ENCODE measurements at regions not wholly inside any gene's neighbourhood (a gene's known extent, or its start where the extent isn't known, plus 50 kb on each side); places are given as distances from the start of the nearest gene placed in this dataset.

DNA sequence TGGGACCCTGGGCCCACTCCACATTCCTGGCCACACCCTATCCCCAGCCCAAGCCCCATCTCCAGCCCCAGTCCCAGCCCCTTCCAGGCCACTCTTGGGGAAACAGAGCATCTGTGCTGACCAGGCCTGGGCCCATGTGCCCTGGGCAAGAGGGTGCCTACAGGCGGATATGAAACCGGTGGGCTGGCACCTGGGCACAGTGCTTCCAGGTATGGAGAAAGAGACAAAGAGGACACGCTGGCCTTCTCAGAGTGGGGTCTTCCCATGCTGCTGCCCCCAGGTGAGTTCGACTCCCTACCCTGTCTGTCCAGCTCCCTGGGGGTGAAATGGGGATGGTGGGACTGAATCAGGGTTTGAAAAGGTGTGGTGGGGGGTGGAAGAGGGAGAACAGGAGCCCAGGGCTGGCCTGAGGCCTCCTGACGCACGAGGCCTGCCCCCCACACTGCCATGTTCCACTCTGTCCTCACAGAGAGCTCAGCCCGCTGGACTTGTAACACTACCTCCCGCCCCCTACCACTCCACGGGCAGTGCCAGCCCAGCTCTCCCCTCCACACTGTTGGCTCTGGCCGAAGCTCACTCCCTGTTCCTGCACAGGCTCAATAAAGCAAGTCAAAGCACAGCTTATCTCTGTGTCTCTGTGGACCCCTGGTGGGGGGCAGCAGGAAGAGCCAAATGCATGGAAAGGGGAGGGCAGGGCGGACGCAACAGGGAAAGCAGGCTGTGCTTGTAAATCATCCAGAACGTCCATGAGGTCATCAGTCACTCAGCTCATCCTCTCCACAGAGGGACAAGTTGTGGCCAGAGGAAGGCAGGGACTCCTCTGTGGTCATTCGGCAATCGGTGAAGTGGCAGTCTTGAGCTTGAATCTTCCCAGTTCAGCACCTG, 71.1 kb upstream of the TMEM97 start:
- TF ChIP-seq POLR2AphosphoS5 (IDR thresholded peaks at IDR 0.05; ENCODE audit: low read depth, low read length) (no peak), SIN3A (IDR thresholded peaks at IDR 0.05; ENCODE audit: borderline replicate concordance, insufficient read depth, low read length) (no peak), FOXP2 (optimal IDR thresholded peaks at IDR 0.05; ENCODE audit: borderline replicate concordance, extremely low read depth, extremely low read length, insufficient read depth) (no peak), TAF1 (IDR thresholded peaks at IDR 0.05; ENCODE audit: borderline replicate concordance, insufficient read depth, low read length) (no peak)
- TF ChIP-seq, protein P1, sequence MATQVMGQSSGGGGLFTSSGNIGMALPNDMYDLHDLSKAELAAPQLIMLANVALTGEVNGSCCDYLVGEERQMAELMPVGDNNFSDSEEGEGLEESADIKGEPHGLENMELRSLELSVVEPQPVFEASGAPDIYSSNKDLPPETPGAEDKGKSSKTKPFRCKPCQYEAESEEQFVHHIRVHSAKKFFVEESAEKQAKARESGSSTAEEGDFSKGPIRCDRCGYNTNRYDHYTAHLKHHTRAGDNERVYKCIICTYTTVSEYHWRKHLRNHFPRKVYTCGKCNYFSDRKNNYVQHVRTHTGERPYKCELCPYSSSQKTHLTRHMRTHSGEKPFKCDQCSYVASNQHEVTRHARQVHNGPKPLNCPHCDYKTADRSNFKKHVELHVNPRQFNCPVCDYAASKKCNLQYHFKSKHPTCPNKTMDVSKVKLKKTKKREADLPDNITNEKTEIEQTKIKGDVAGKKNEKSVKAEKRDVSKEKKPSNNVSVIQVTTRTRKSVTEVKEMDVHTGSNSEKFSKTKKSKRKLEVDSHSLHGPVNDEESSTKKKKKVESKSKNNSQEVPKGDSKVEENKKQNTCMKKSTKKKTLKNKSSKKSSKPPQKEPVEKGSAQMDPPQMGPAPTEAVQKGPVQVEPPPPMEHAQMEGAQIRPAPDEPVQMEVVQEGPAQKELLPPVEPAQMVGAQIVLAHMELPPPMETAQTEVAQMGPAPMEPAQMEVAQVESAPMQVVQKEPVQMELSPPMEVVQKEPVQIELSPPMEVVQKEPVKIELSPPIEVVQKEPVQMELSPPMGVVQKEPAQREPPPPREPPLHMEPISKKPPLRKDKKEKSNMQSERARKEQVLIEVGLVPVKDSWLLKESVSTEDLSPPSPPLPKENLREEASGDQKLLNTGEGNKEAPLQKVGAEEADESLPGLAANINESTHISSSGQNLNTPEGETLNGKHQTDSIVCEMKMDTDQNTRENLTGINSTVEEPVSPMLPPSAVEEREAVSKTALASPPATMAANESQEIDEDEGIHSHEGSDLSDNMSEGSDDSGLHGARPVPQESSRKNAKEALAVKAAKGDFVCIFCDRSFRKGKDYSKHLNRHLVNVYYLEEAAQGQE (IDR thresholded peaks at IDR 0.05; ENCODE audit: insufficient read depth in 1 of 2, low read depth in 2 of 2, low read length in 2 of 2), result no peak

DNA sequence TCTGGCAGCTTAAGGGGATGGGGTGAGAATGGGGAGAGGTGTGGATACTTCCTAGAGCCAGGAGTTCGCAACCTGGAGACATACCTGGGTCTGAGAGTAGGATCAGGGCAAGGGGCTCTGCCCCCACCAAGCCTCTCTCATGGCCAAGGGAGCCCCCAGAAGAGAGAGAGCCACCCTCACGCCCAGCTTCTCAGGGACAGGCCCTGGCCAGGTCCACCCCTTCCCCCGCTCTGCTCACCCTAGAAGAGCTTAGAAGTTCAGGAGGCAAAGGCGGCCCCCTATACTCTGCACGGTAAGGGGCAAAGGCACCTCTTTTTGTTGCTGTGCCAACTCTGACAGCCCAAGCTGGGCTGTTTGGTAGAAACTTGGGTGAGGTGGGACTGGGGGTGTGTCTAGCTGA, 69.3 kb upstream of the TMEM97 start:
- TF ChIP-seq POLR2AphosphoS5 (IDR thresholded peaks at IDR 0.05; ENCODE audit: low read depth, low read length) (no peak), SIN3A (IDR thresholded peaks at IDR 0.05; ENCODE audit: borderline replicate concordance, insufficient read depth, low read length) (no peak), TAF1 (IDR thresholded peaks at IDR 0.05; ENCODE audit: borderline replicate concordance, insufficient read depth, low read length) (no peak), FOXP2 (optimal IDR thresholded peaks at IDR 0.05; ENCODE audit: borderline replicate concordance, extremely low read depth, extremely low read length, insufficient read depth) (no peak)
- TF ChIP-seq, protein P1 (IDR thresholded peaks at IDR 0.05; ENCODE audit: insufficient read depth in 1 of 2, low read depth in 2 of 2, low read length in 2 of 2), result no peak

DNA sequence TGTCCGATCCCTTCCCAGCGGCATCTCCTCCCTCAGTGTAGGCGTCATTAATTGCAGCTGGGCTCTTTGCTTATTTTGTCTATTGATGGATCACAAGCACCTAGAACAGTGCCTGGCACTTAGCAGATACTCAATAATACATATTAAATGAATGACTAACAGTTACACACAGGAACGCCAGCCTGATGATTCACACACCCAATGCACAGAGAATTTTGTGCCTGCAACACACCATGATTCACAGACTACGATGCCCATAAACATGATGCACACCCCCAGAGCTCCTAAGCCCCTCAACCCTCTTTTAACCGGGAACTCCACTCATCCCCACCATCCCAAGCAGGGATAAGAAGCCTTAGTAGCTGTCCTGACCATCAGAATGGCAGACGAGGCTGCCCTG, 66.6 kb upstream of the TMEM97 start:
- no peak for TF ChIP-seq FOXP2 (optimal IDR thresholded peaks at IDR 0.05; ENCODE audit: borderline replicate concordance, extremely low read depth, extremely low read length, insufficient read depth)
- TF ChIP-seq POLR2AphosphoS5 (IDR thresholded peaks at IDR 0.05; ENCODE audit: low read depth, low read length), result no peak
- TF ChIP-seq SIN3A (IDR thresholded peaks at IDR 0.05; ENCODE audit: borderline replicate concordance, insufficient read depth, low read length), result no peak
- TF ChIP-seq TAF1 (IDR thresholded peaks at IDR 0.05; ENCODE audit: borderline replicate concordance, insufficient read depth, low read length), result no peak
- TF ChIP-seq, protein P1 (IDR thresholded peaks at IDR 0.05; ENCODE audit: insufficient read depth in 1 of 2, low read depth in 2 of 2, low read length in 2 of 2), result no peak

DNA sequence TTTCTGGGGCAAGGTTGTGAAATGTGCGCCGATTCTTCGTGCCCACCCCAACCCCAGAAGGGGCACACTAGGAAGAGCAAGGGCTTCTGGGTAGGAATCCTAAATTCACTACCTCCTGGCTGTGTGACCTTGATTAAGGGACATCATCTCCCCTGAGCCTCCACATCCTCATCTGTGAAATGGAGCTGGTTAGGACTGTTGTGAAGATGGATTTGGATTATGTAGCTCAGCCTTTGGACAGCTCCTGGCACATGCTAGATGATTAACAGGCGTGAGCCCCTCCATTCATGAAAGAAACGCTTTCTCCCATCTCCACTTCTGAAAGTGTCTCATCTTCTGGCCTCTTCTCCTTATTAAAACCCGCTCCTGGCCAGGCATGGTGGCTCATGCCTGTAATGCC, 65.3 kb upstream of the TMEM97 start:
- TF ChIP-seq POLR2AphosphoS5 (IDR thresholded peaks at IDR 0.05; ENCODE audit: low read depth, low read length) (no peak), SIN3A (IDR thresholded peaks at IDR 0.05; ENCODE audit: borderline replicate concordance, insufficient read depth, low read length) (no peak), TAF1 (IDR thresholded peaks at IDR 0.05; ENCODE audit: borderline replicate concordance, insufficient read depth, low read length) (no peak)
- TF ChIP-seq, protein P1 (IDR thresholded peaks at IDR 0.05; ENCODE audit: insufficient read depth in 1 of 2, low read depth in 2 of 2, low read length in 2 of 2), result peak; percentile 28 to 83; a peak in 2 of 4 replicates

Data from PFSK-1 (cell line).